Fibroblast of mammary gland (primary cell): ENCODE measurements at regions not wholly inside any gene's neighbourhood (a gene's known extent, or its start where the extent isn't known, plus 50 kb on each side); places are given as distances from the start of the nearest gene placed in this dataset.

Experiments used
- DNase-seq: peaks from one replicate; pipeline ENCODE4 v3.0.0-alpha.2; 2010; ENCODE audit warnings: low read depth
- H3K4me3 ChIP-seq: 2 replicates; pipeline ENCODE4 v1.5.1; 2011; ENCODE audit warnings: low read depth, mild to moderate bottlenecking, low read length, moderate library complexity; ENCODE audit not compliant: control insufficient read depth
- CTCF ChIP-seq: conservative IDR thresholded peaks from 2 replicates; pipeline ENCODE4 v1.5.1; 2011; ENCODE audit warnings: low read depth, low read length, inconsistent platforms; ENCODE audit not compliant: control insufficient read depth, insufficient read depth

GRCh38 chr18:76685860-76686259 lies 136.5 kb upstream of the ZNF236 start:
- H3K4me3 ChIP-seq: no peak overlapping the region
- TF ChIP-seq CTCF: no peak
- DNase-seq: no peak

GRCh38 chr18:76685402-76685801 lies 137.0 kb upstream of the ZNF236 start:
- TF ChIP-seq CTCF: no peak
- DNase-seq: no peak

GRCh38 chr18:76684265-76684664 lies 138.1 kb upstream of the ZNF236 start:
- no peak for DNase-seq
- H3K4me3 ChIP-seq: no peak overlapping the region
- no peak for TF ChIP-seq CTCF

More at GRCh38 chr18:76685402-76685801, 137.0 kb upstream of the ZNF236 start:
- H3K4me3 ChIP-seq: no peak overlapping the region

- no peak for DNase-seq
- no peak for TF ChIP-seq CTCF
- no peak overlapping the region for H3K4me3 ChIP-seq
These were observed 142.4 kb upstream of the ZNF236 start for GRCh38 chr18:76679945-76680344.

- no peak for DNase-seq
- TF ChIP-seq CTCF: no peak
- H3K4me3 ChIP-seq: no peak overlapping the region
These were observed 143.1 kb upstream of the ZNF236 start for GRCh38 chr18:76679259-76679658.

- no peak for DNase-seq
- no peak for TF ChIP-seq CTCF
- no peak overlapping the region for H3K4me3 ChIP-seq
These were observed 144.1 kb upstream of the ZNF236 start for GRCh38 chr18:76678248-76678647.

GRCh38 chr18:76674596-76674995 lies 147.8 kb upstream of the ZNF236 start:
- no peak for TF ChIP-seq CTCF
- no peak overlapping the region for H3K4me3 ChIP-seq
- DNase-seq: no peak
